WERI-Rb-1 (cell line): ENCODE measurements at regions not wholly inside any gene's neighbourhood (a gene's known extent, or its start where the extent isn't known, plus 50 kb on each side); places are given as distances from the start of the nearest gene placed in this dataset.

Experiments used
- DNase-seq: peaks from one replicate; pipeline ENCODE4 v3.0.0-alpha.2; 2020
- H3K27ac ChIP-seq: fragments of 250-450 bp; sonication (Bioruptor Pico); 2 replicates; pipeline ENCODE4 v1.5.1; 2020; ENCODE audit warnings: mild to moderate bottlenecking, moderate library complexity
- H3K27me3 ChIP-seq: fragments of 250-450 bp; sonication (Bioruptor Pico); 2 replicates; pipeline ENCODE4 v1.5.1; 2021; ENCODE audit warnings: mild to moderate bottlenecking, low read depth, moderate library complexity; ENCODE audit not compliant: insufficient read depth, severe bottlenecking
- H3K36me3 ChIP-seq: fragments of 250-450 bp; sonication (Bioruptor Pico); 2 replicates; pipeline ENCODE4 v1.5.1; 2020; ENCODE audit warnings: mild to moderate bottlenecking, moderate library complexity
- H3K4me3 ChIP-seq: 2 replicates; pipeline ENCODE4 v1.5.1; 2011; ENCODE audit warnings: low read depth, mild to moderate bottlenecking, control low read depth, low read length
- H3K9me3 ChIP-seq: fragments of 250-450 bp; sonication (Bioruptor Pico); 2 replicates; pipeline ENCODE4 v1.5.1; 2021; ENCODE audit warnings: mild to moderate bottlenecking, moderate library complexity; ENCODE audit not compliant: severe bottlenecking
- TF ChIP-seq, protein P1 (sequence below): IDR thresholded peaks from 2 replicates; pipeline ENCODE4 v1.5.1; 2011; ENCODE audit warnings: low read depth, mild to moderate bottlenecking, control low read depth, inconsistent platforms, low read length

DNA sequence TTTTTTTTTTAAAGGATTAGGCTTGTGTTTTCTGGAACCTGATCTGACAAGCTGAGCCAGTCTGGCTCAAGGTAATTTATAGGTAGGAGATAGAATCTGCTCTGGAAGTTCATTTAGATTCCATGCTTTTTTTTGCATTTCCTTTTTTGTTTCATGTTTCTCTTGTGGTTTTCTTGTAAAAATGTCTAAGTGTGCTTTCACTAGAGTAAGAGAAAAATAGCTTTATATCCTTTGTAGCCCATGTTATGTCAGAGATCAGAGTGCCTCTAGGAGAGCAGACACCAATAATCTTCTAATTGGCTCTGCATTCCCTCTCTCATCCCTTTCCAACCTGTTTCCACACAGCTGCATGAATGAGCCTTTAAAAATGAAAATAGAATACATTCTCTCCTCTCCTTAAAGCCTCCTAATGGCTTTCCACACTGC, 389.8 kb upstream of the KCNMB2 start:
- Histone ChIP-seq H3K36me3 (no peaks in the 10 kb centered on the region), H3K27me3 (no peaks in the 10 kb centered on the region), H3K27ac (peak overlapping the region; percentile 53), H3K9me3 (no peaks in the 10 kb centered on the region), H3K4me3 (no peak overlapping the region)
- TF ChIP-seq, protein P1, sequence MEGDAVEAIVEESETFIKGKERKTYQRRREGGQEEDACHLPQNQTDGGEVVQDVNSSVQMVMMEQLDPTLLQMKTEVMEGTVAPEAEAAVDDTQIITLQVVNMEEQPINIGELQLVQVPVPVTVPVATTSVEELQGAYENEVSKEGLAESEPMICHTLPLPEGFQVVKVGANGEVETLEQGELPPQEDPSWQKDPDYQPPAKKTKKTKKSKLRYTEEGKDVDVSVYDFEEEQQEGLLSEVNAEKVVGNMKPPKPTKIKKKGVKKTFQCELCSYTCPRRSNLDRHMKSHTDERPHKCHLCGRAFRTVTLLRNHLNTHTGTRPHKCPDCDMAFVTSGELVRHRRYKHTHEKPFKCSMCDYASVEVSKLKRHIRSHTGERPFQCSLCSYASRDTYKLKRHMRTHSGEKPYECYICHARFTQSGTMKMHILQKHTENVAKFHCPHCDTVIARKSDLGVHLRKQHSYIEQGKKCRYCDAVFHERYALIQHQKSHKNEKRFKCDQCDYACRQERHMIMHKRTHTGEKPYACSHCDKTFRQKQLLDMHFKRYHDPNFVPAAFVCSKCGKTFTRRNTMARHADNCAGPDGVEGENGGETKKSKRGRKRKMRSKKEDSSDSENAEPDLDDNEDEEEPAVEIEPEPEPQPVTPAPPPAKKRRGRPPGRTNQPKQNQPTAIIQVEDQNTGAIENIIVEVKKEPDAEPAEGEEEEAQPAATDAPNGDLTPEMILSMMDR = no peak
- DNase-seq = peak; percentile 22

- TF ChIP-seq, protein P1 = no peak
- DNase-seq = no peak
- no peaks in the 10 kb centered on the region for H3K9me3 ChIP-seq
- H3K4me3 ChIP-seq = no peak overlapping the region
- no peaks in the 10 kb centered on the region for H3K36me3 ChIP-seq
- H3K27ac ChIP-seq = peak overlapping the region; percentile 8; the same call in 1 of the 2 replicates
- no peaks in the 10 kb centered on the region for H3K27me3 ChIP-seq
These were observed 389.2 kb upstream of the KCNMB2 start for GRCh38 chr3:178147001-178147400.

GRCh38 chr3:178152031-178152806, 384.0 kb upstream of the KCNMB2 start:
- H3K9me3 ChIP-seq = no peaks in the 10 kb centered on the region

GRCh38 chr3:178152988-178153387, 383.2 kb upstream of the KCNMB2 start:
- H3K9me3 ChIP-seq = no peaks in the 10 kb centered on the region
- no peaks in the 10 kb centered on the region for H3K36me3 ChIP-seq
- H3K27me3 ChIP-seq = no peaks in the 10 kb centered on the region
- H3K27ac ChIP-seq = no peak overlapping the region
- no peak for DNase-seq
- H3K4me3 ChIP-seq = no peak overlapping the region
- TF ChIP-seq, protein P1 = no peak

More at GRCh38 chr3:178152031-178152806, 384.0 kb upstream of the KCNMB2 start:
- TF ChIP-seq, protein P1 = no peak
- Histone ChIP-seq H3K36me3 (no peaks in the 10 kb centered on the region), H3K27ac (no peak overlapping the region), H3K4me3 (no peak overlapping the region), H3K27me3 (no peaks in the 10 kb centered on the region)
- no peak for DNase-seq

DNA sequence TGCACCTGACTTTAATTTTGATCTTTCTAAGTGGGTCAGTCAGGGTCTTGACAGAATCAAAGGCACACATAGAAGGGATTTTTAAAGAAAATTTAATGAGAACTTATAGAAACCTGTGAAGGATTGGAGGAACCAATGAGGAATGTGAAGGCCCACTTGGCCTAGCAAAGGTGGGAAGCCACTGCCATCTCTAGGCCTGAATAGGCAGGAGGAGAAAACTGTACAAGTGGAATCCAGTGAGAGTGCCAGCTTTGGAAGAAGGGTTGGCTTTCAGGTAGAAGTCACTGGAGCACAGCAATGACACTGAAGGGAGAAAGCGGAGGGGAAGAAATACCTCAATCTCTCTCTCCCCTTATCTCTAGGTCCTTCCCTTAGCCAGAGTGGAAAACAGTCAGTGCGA, 380.7 kb upstream of the KCNMB2 start:
- Histone ChIP-seq H3K4me3 (no peak overlapping the region), H3K27me3 (no peaks in the 10 kb centered on the region), H3K36me3 (no peaks in the 10 kb centered on the region), H3K9me3 (no peaks in the 10 kb centered on the region), H3K27ac (no peak overlapping the region)
- peak; percentile 16 for DNase-seq
- TF ChIP-seq, protein P1 = peak; percentile 46; the same call in 1 of the 2 replicates

DNA sequence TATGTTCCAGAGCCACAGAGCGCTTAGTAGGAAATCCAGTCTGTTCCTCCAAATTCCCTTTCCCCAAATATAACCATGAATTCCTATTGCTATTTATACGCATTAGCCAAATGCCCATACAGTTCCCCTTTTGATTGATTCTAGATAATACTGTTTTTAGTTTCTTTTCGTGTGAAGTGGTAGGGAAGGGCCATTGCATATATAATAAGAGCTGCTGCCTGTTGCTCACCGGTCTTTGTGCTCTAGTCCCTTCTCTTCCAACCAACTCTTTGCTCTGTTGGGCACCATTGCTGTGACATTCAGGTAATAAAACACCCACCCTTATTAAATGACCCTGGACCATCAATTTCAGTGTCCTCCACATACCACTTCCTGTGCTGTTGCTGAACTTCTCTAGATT, 379.9 kb upstream of the KCNMB2 start:
- TF ChIP-seq, protein P1 = no peak

More for the DNA sequence above, 379.9 kb upstream of the KCNMB2 start:
- Histone ChIP-seq H3K4me3 (no peak overlapping the region), H3K27me3 (no peaks in the 10 kb centered on the region), H3K27ac (no peak overlapping the region), H3K36me3 (no peaks in the 10 kb centered on the region), H3K9me3 (no peaks in the 10 kb centered on the region)
- DNase-seq = no peak
